ENCODE measurements at regions not wholly inside any gene's neighbourhood (a gene's known extent, or its start where the extent isn't known, plus 50 kb on each side); places are given as distances from the start of the nearest gene placed in this dataset.

DNA sequence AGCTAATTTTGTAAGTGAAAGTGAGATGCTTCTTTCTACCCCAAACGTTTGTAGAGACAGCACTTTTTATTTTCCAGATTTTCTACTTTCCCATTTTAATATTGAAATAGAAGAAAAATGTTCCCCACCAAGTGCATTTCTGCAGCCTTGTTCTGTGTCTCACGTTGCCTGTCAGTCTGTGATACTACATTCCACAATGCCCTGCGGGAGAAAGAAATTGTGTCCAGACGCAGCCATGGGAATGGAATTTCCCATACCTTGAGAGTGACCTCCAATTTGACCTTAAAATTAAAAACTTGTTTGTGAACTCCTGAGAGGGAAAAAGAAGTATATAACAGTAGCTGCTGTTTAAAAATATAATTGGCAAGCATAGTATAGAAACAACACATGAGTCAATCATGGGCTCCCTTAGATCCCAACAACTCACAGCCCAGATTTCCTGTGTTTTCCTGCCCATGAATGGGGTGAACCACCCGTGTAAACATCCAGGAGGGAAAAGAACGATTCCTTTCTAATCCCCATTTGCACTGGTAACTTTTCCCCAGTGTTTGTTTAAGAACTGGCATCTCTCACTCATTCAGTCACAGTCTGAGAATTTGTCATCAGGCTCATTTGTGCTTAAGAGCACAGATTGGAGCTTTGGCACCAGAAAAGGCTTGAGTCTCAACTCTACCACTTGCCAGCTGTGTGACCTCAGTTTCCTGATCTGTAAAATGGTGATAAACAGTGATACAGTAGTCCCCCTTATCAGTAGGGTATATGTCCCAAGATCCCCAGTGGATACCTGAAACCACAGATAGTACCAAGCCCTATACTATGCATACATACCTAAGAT is 166.1 kb upstream of the ZNF521 start:
- no peak overlapping the region for H3K27ac ChIP-seq (ENCODE audit: low read depth)
- H3K4me3 ChIP-seq = no peak overlapping the region
- TF ChIP-seq POLR2AphosphoS5 (IDR thresholded peaks at IDR 0.05; ENCODE audit: low read depth) (no peak), ZNF114 (CRISPR knock-in tag; IDR thresholded peaks at IDR 0.05) (no peak), NANOG (IDR thresholded peaks at IDR 0.05; ENCODE audit: borderline replicate concordance) (no peak), EZH2phosphoT487 (IDR thresholded peaks at IDR 0.05; ENCODE audit: unreplicated experiment) (no peak), STAT1 (IDR thresholded peaks at IDR 0.05; ENCODE audit: unreplicated experiment) (no peak), ZNF462 (CRISPR knock-in tag; IDR thresholded peaks at IDR 0.05) (no peak), ZNF331 (CRISPR knock-in tag; IDR thresholded peaks at IDR 0.05; ENCODE audit: low read depth) (no peak), ETS1 (IDR thresholded peaks at IDR 0.05) (no peak), JUNB (IDR thresholded peaks at IDR 0.05; ENCODE audit: unreplicated experiment) (no peak), REST (IDR thresholded peaks at IDR 0.05; ENCODE audit: unreplicated experiment) (no peak), EZH2 (IDR thresholded peaks at IDR 0.05; ENCODE audit: low read depth, unreplicated experiment) (no peak), CREB1 (CRISPR knock-in tag; IDR thresholded peaks at IDR 0.05; ENCODE audit: low read depth) (no peak), CTCF (conservative IDR thresholded peaks at IDR 0.05; ENCODE audit: low read depth in 2 of 2) (no peak)
- H4K20me1 ChIP-seq (replicated peaks; ENCODE audit: insufficient read depth) = no peaks in the 10 kb centered on the region
- no peak overlapping the region for H3K27ac Mint-ChIP-seq
- H3K9me2 ChIP-seq (ENCODE audit: insufficient read depth) = peaks cover 10% of the 10 kb centered on the region; the same call in 1 of the 2 replicates
- H3K9me3 Mint-ChIP-seq = no peaks in the 10 kb centered on the region
- H3K4me1 ChIP-seq (ENCODE audit: insufficient read depth) = no peaks in the 10 kb centered on the region
- ATAC-seq = no peak
- peaks cover 2% of the 10 kb centered on the region; the same call in 1 of the 3 replicates for H3K4me1 Mint-ChIP-seq
- no peak overlapping the region for H3K4me2 ChIP-seq
- DNase-seq (ENCODE audit: low spot score) = no peak
- H3K4me3 Mint-ChIP-seq = no peak overlapping the region
- no peak overlapping the region for H2AFZ ChIP-seq
- peaks cover 2% of the 10 kb centered on the region for H3K27me3 Mint-ChIP-seq (ENCODE audit: insufficient read depth, low read depth, poor library complexity)
- H3K36me3 Mint-ChIP-seq (ENCODE audit: low read depth) = no peaks in the 10 kb centered on the region
- no peaks in the 10 kb centered on the region for H3K36me3 ChIP-seq (ENCODE audit: insufficient read depth)
- no peaks in the 10 kb centered on the region for H3K79me2 ChIP-seq (replicated peaks; ENCODE audit: insufficient read depth)
- no peaks in the 10 kb centered on the region for H3K27me3 ChIP-seq (ENCODE audit: insufficient read depth)
- no peaks in the 10 kb centered on the region for H3F3A ChIP-seq (replicated peaks; ENCODE audit: low read depth)

Measured in GM23338 (cell line).